OCI-LY7 (cell line): ENCODE measurements at regions not wholly inside any gene's neighbourhood (a gene's known extent, or its start where the extent isn't known, plus 50 kb on each side); places are given as distances from the start of the nearest gene placed in this dataset.
"Not testable (repeated sequence)": the region's sequence is repeated elsewhere in the genome, so short reads cannot be mapped to it uniquely, and the experiment has no call there.

Experiments
- BruUV-seq: library from RNA; stranded (reverse); fragments of 400-500 nt; replicated peaks from 2 replicates; lab custom pipeline; 2021; lab: Mats Ljungman, UMichigan
- CTCF ChIA-PET: fragments of 300-600 bp; sonication (Branson Sonifier 250); formaldehyde crosslinking; loops from one replicate; lab custom pipeline; 2022; ENCODE audit warnings: antibody characterized with exemption; ENCODE audit not compliant: unreplicated experiment; lab: Charles Lee
- POLR2A ChIA-PET: fragments of 300-600 bp; sonication (Branson Sonifier 250); formaldehyde crosslinking; loops from one replicate; lab custom pipeline; 2022; ENCODE audit warnings: antibody characterized with exemption; lab: Charles Lee
- DNase-seq: peaks from one replicate; pipeline ENCODE4 v3.0.0-alpha.2; 2015; ENCODE audit warnings: low spot score
- H2AFZ ChIP-seq: fragments of 200-600 bp; sonication (generic), shearing (Covaris generic); 2 replicates; pipeline ENCODE4 v1.6.1; 2014; ENCODE audit warnings: mild to moderate bottlenecking, antibody characterized with exemption, low read length, moderate library complexity
- H3K27ac ChIP-seq: fragments of 200-600 bp; sonication (generic); 2 replicates; pipeline ENCODE4 v1.5.1; 2014; ENCODE audit warnings: mixed run types, low read depth, mild to moderate bottlenecking, moderate library complexity, low read length, inconsistent platforms; ENCODE audit not compliant: poor library complexity, severe bottlenecking
- H3K36me3 ChIP-seq: fragments of 200-600 bp; sonication (generic); 2 replicates; pipeline ENCODE4 v1.6.1; 2014; ENCODE audit warnings: mild to moderate bottlenecking, antibody characterized with exemption, low read length, moderate library complexity, mixed read lengths; ENCODE audit not compliant: insufficient read depth
- H3K4me1 ChIP-seq: fragments of 200-600 bp; sonication (generic); 2 replicates; pipeline ENCODE4 v1.5.1; 2014; ENCODE audit warnings: mild to moderate bottlenecking, low read length; ENCODE audit not compliant: insufficient read depth, poor library complexity, severe bottlenecking
- H3K4me2 ChIP-seq: fragments of 200-600 bp; sonication (generic); 2 replicates; pipeline ENCODE4 v1.6.1; 2014; ENCODE audit warnings: mild to moderate bottlenecking, low read length
- H3K4me3 ChIP-seq: fragments of 200-600 bp; sonication (generic); 2 replicates; pipeline ENCODE4 v1.5.1; 2014; ENCODE audit warnings: mild to moderate bottlenecking, low read depth, low read length; ENCODE audit not compliant: poor library complexity, severe bottlenecking
- H3K79me2 ChIP-seq: fragments of 200-600 bp; sonication (generic); 2 replicates; pipeline ENCODE4 v1.6.1; 2016; ENCODE audit warnings: low read depth, mild to moderate bottlenecking, low read length, moderate library complexity, mixed read lengths; ENCODE audit not compliant: insufficient read depth
- H3K9me2 ChIP-seq: fragments of 200-600 bp; sonication (generic); 2 replicates; pipeline ENCODE4 v1.6.1; 2016; ENCODE audit warnings: mild to moderate bottlenecking, low read length, mixed read lengths; ENCODE audit not compliant: insufficient read depth
- H3K9me3 ChIP-seq: fragments of 200-600 bp; sonication (generic); 2 replicates; pipeline ENCODE4 v1.6.1; 2014; ENCODE audit warnings: mild to moderate bottlenecking, mixed run types, low read length, mixed read lengths
- H4K20me1 ChIP-seq: fragments of 200-600 bp; sonication (generic); 2 replicates; pipeline ENCODE4 v1.6.1; 2014; ENCODE audit warnings: mild to moderate bottlenecking, antibody characterized with exemption, low read length, moderate library complexity, mixed read lengths; ENCODE audit not compliant: insufficient read depth
- CTCF ChIP-seq: fragments of 200-600 bp; sonication (generic); conservative IDR thresholded peaks from 2 replicates; pipeline ENCODE4 v1.5.1; 2014; ENCODE audit warnings: mild to moderate bottlenecking, antibody characterized with exemption, low read length, moderate library complexity, mixed read lengths
- EZH2phosphoT487 ChIP-seq: fragments of 200-600 bp; sonication (generic); IDR thresholded peaks from 2 replicates; pipeline ENCODE4 v1.6.1; 2018; ENCODE audit warnings: low read depth, borderline replicate concordance, mild to moderate bottlenecking, mixed run types, antibody characterized with exemption, low read length, moderate library complexity, mixed read lengths
- intact Hi-C: fragments of 100-400 bp; cut with micrococcal nuclease; formaldehyde crosslinking; loops from one replicate; pipeline ENCODE4 v1.10.0; 2022; ENCODE audit not compliant: unreplicated experiment

- no peaks in the 10 kb centered on the region for H3K4me1 ChIP-seq
- no peak overlapping the region for H3K27ac ChIP-seq
- no peaks in the 10 kb centered on the region for H3K79me2 ChIP-seq
- H2AFZ ChIP-seq, result no peak overlapping the region
- DNase-seq, result no peak
- H3K36me3 ChIP-seq, result no peaks in the 10 kb centered on the region
- H3K9me2 ChIP-seq, result no peaks in the 10 kb centered on the region
- no peak overlapping the region for H3K4me3 ChIP-seq
- no TSS peak for BruUV-seq
- H3K4me2 ChIP-seq, result no peak overlapping the region
- intact Hi-C loops, result no loop called here
- POLR2A ChIA-PET, result no interaction called here
- H4K20me1 ChIP-seq, result no peaks in the 10 kb centered on the region
- TF ChIP-seq CTCF (no peak), EZH2phosphoT487 (no peak)
- H3K9me3 ChIP-seq, result no peaks in the 10 kb centered on the region
- CTCF ChIA-PET, result no interaction called here
These were observed 159.0 kb downstream of the MYCN start for GRCh38 chr2:16099326-16099725.

GRCh38 chr2:16096962-16097361, 156.6 kb downstream of the MYCN start:
- intact Hi-C loops, result no loop called here
- Histone ChIP-seq H3K4me1 (no peaks in the 10 kb centered on the region), H3K4me3 (no peak overlapping the region), H2AFZ (no peak overlapping the region), H3K36me3 (no peaks in the 10 kb centered on the region), H3K27ac (no peak overlapping the region), H3K9me3 (no peaks in the 10 kb centered on the region), H3K79me2 (no peaks in the 10 kb centered on the region), H3K4me2 (no peak overlapping the region), H4K20me1 (no peaks in the 10 kb centered on the region), H3K9me2 (no peaks in the 10 kb centered on the region)
- CTCF ChIA-PET, result no interaction called here
- no peak for DNase-seq
- POLR2A ChIA-PET, result no interaction called here
- TF ChIP-seq EZH2phosphoT487 (no peak), CTCF (no peak)
- BruUV-seq, result no TSS peak

GRCh38 chr2:16095483-16095882, 155.1 kb downstream of the MYCN start:
- intact Hi-C loops, H2AFZ ChIP-seq, H3K27ac ChIP-seq, BruUV-seq, H3K9me3 ChIP-seq, H3K4me1 ChIP-seq, H3K79me2 ChIP-seq, H4K20me1 ChIP-seq, DNase-seq, CTCF ChIA-PET, H3K9me2 ChIP-seq, H3K36me3 ChIP-seq, H3K4me2 ChIP-seq, H3K4me3 ChIP-seq: not testable (repeated sequence)
- POLR2A ChIA-PET, result interaction anchor here (0.6 to 1.1 kb wide), 2 partner anchors 10 to 516 kb away, joined by 4 to 6 read pairs; no protein-coding TSS in a partner anchor
